HEK293 (cell line): ENCODE measurements at regions not wholly inside any gene's neighbourhood (a gene's known extent, or its start where the extent isn't known, plus 50 kb on each side); places are given as distances from the start of the nearest gene placed in this dataset.

Experiments
- BCL11B ChIP-seq: fragments of 450-650 bp; formaldehyde crosslinking; IDR thresholded peaks from 2 replicates; pipeline ENCODE4 v1.5.1; 2016; ENCODE audit warnings: low read depth, missing biosample characterization, missing genetic modification characterization
- FEZF1 ChIP-seq: fragments of 450-650 bp; formaldehyde crosslinking; IDR thresholded peaks from 2 replicates; pipeline ENCODE4 v1.5.1; 2016; ENCODE audit warnings: missing biosample characterization, missing genetic modification characterization
- KLF10 ChIP-seq: fragments of 450-650 bp; IDR thresholded peaks from 2 replicates; pipeline ENCODE4 v1.5.1; 2018; ENCODE audit warnings: missing biosample characterization, mild to moderate bottlenecking, missing genetic modification characterization
- MEIS1 ChIP-seq: sonication (generic); formaldehyde crosslinking; IDR thresholded peaks from 2 replicates; pipeline ENCODE4 v1.8.1; 2022; ENCODE audit warnings: missing genetic modification reagents, mild to moderate bottlenecking, borderline replicate concordance
- MYNN ChIP-seq: fragments of 450-650 bp; formaldehyde crosslinking; IDR thresholded peaks from 2 replicates; pipeline ENCODE4 v1.5.1; 2016; ENCODE audit warnings: missing biosample characterization, missing genetic modification characterization, borderline replicate concordance
- PBX3 ChIP-seq: sonication (generic); formaldehyde crosslinking; IDR thresholded peaks from 2 replicates; pipeline ENCODE4 v1.8.1; 2022; ENCODE audit warnings: mild to moderate bottlenecking, moderate library complexity, missing genetic modification reagents
- PRDM2 ChIP-seq: fragments of 450-650 bp; formaldehyde crosslinking; IDR thresholded peaks from 2 replicates; pipeline ENCODE4 v1.5.1; 2016; ENCODE audit warnings: missing biosample characterization, missing genetic modification characterization, borderline replicate concordance
- SP3 ChIP-seq: fragments of 450-650 bp; formaldehyde crosslinking; IDR thresholded peaks from 2 replicates; pipeline ENCODE4 v1.5.1; 2016; ENCODE audit warnings: missing biosample characterization, missing genetic modification characterization
- ZBTB1 ChIP-seq: fragments of 450-650 bp; formaldehyde crosslinking; IDR thresholded peaks from 2 replicates; pipeline ENCODE4 v1.5.1; 2016; ENCODE audit warnings: missing biosample characterization, missing genetic modification characterization
- ZBTB48 ChIP-seq: fragments of 450-650 bp; formaldehyde crosslinking; IDR thresholded peaks from 2 replicates; pipeline ENCODE4 v1.5.1; 2016; ENCODE audit warnings: missing biosample characterization, missing genetic modification characterization
- ZFP37 ChIP-seq: fragments of 450-650 bp; formaldehyde crosslinking; IDR thresholded peaks from 2 replicates; pipeline ENCODE4 v1.5.1; 2016; ENCODE audit warnings: missing biosample characterization, missing genetic modification characterization
- ZFP41 ChIP-seq: fragments of 450-650 bp; formaldehyde crosslinking; IDR thresholded peaks from 2 replicates; pipeline ENCODE4 v1.5.1; 2016; ENCODE audit warnings: missing biosample characterization, missing genetic modification characterization, borderline replicate concordance
- ZNF138 ChIP-seq: fragments of 450-650 bp; formaldehyde crosslinking; IDR thresholded peaks from 2 replicates; pipeline ENCODE4 v1.5.1; 2016; ENCODE audit warnings: missing biosample characterization, missing genetic modification characterization, borderline replicate concordance
- ZNF146 ChIP-seq: fragments of 450-650 bp; formaldehyde crosslinking; IDR thresholded peaks from 2 replicates; pipeline ENCODE4 v1.5.1; 2016; ENCODE audit warnings: missing biosample characterization, missing genetic modification characterization
- ZNF169 ChIP-seq: fragments of 450-650 bp; formaldehyde crosslinking; IDR thresholded peaks from 2 replicates; pipeline ENCODE4 v1.5.1; 2016; ENCODE audit warnings: missing biosample characterization, missing genetic modification characterization
- ZNF184 ChIP-seq: fragments of 450-650 bp; IDR thresholded peaks from 2 replicates; pipeline ENCODE4 v1.5.1; 2018; ENCODE audit warnings: missing biosample characterization, mild to moderate bottlenecking, missing genetic modification characterization
- ZNF302 ChIP-seq: fragments of 450-650 bp; formaldehyde crosslinking; IDR thresholded peaks from 2 replicates; pipeline ENCODE4 v1.5.1; 2016; ENCODE audit warnings: missing biosample characterization, missing genetic modification characterization, low read depth
- ZNF37A ChIP-seq: fragments of 450-650 bp; IDR thresholded peaks from 2 replicates; pipeline ENCODE4 v1.5.1; 2018; ENCODE audit warnings: missing biosample characterization, missing genetic modification characterization
- ZNF521 ChIP-seq: fragments of 450-650 bp; formaldehyde crosslinking; IDR thresholded peaks from 2 replicates; pipeline ENCODE4 v1.5.1; 2017; ENCODE audit warnings: missing biosample characterization, mild to moderate bottlenecking, missing genetic modification characterization
- ZNF555 ChIP-seq: fragments of 450-650 bp; formaldehyde crosslinking; conservative IDR thresholded peaks from 2 replicates; pipeline ENCODE4 v1.5.1; 2017; ENCODE audit warnings: missing biosample characterization, mild to moderate bottlenecking, missing genetic modification characterization, inconsistent platforms
- ZNF600 ChIP-seq: fragments of 450-650 bp; formaldehyde crosslinking; IDR thresholded peaks from 2 replicates; pipeline ENCODE4 v1.5.1; 2016; ENCODE audit warnings: missing biosample characterization, missing genetic modification characterization
- ZNF610 ChIP-seq: fragments of 450-650 bp; formaldehyde crosslinking; IDR thresholded peaks from 2 replicates; pipeline ENCODE4 v1.5.1; 2016; ENCODE audit warnings: missing biosample characterization, missing genetic modification characterization, borderline replicate concordance
- ZNF621 ChIP-seq: fragments of 450-650 bp; formaldehyde crosslinking; IDR thresholded peaks from 2 replicates; pipeline ENCODE4 v1.5.1; 2017; ENCODE audit warnings: missing biosample characterization, missing genetic modification characterization
- ZNF629 ChIP-seq: fragments of 450-650 bp; formaldehyde crosslinking; IDR thresholded peaks from 2 replicates; pipeline ENCODE4 v1.5.1; 2017; ENCODE audit warnings: missing biosample characterization, missing genetic modification characterization
- ZNF692 ChIP-seq: fragments of 450-650 bp; formaldehyde crosslinking; IDR thresholded peaks from 2 replicates; pipeline ENCODE4 v1.5.1; 2016; ENCODE audit warnings: missing biosample characterization, missing genetic modification characterization
- ZNF701 ChIP-seq: fragments of 450-650 bp; formaldehyde crosslinking; IDR thresholded peaks from 2 replicates; pipeline ENCODE4 v1.5.1; 2016; ENCODE audit warnings: missing biosample characterization, missing genetic modification characterization
- ZNF704 ChIP-seq: fragments of 450-650 bp; formaldehyde crosslinking; IDR thresholded peaks from 2 replicates; pipeline ENCODE4 v1.5.1; 2016; ENCODE audit warnings: missing biosample characterization, missing genetic modification characterization
- ZNF747 ChIP-seq: fragments of 450-650 bp; formaldehyde crosslinking; IDR thresholded peaks from 2 replicates; pipeline ENCODE4 v1.5.1; 2016; ENCODE audit warnings: missing biosample characterization, missing genetic modification characterization
- ZNF76 ChIP-seq: fragments of 450-650 bp; formaldehyde crosslinking; IDR thresholded peaks from 2 replicates; pipeline ENCODE4; 2016; ENCODE audit warnings: low read depth, missing biosample characterization, missing genetic modification characterization, borderline replicate concordance
- ZNF777 ChIP-seq: fragments of 450-650 bp; formaldehyde crosslinking; IDR thresholded peaks from 2 replicates; pipeline ENCODE4 v1.5.1; 2017; ENCODE audit warnings: missing biosample characterization, missing genetic modification characterization, borderline replicate concordance
- ZSCAN4 ChIP-seq: fragments of 450-650 bp; formaldehyde crosslinking; IDR thresholded peaks from 2 replicates; pipeline ENCODE4 v1.5.1; 2017; ENCODE audit warnings: missing biosample characterization, missing genetic modification characterization

GRCh38 chr7:65239707-65240352 lies 133.8 kb upstream of the ZNF92 start (continued):
- no peak for TF ChIP-seq ZBTB1 (tag by site-specific recombination)
- no peak for TF ChIP-seq ZNF692 (tag by site-specific recombination)
- TF ChIP-seq ZNF621 (tag by site-specific recombination): no peak
- TF ChIP-seq ZNF37A (tag by site-specific recombination): no peak
- no peak for TF ChIP-seq MEIS1 (CRISPR knock-in tag)
- TF ChIP-seq ZNF704 (tag by site-specific recombination): no peak
- no peak for TF ChIP-seq ZNF169
- TF ChIP-seq SP3 (tag by site-specific recombination): no peak; the same call in 1 of the 2 replicates
- TF ChIP-seq ZNF521: no peak
- TF ChIP-seq ZNF302: no peak
- no peak for TF ChIP-seq FEZF1 (tag by site-specific recombination)
- TF ChIP-seq ZNF747 (tag by site-specific recombination): no peak
- TF ChIP-seq ZNF184 (tag by site-specific recombination): no peak
- peak; percentile 81 for TF ChIP-seq ZNF600 (tag by site-specific recombination)
- no peak for TF ChIP-seq ZFP37 (tag by site-specific recombination)
- TF ChIP-seq PRDM2 (tag by site-specific recombination): no peak
- TF ChIP-seq ZBTB48 (tag by site-specific recombination): peak; percentile 44; the same call in 1 of the 2 replicates
- no peak for TF ChIP-seq ZNF138 (tag by site-specific recombination)
- no peak for TF ChIP-seq KLF10
- no peak for TF ChIP-seq ZNF629
- TF ChIP-seq MYNN (tag by site-specific recombination): no peak
- no peak for TF ChIP-seq BCL11B (tag by site-specific recombination)
- TF ChIP-seq ZNF777: no peak
- no peak for TF ChIP-seq ZFP41 (tag by site-specific recombination)
- TF ChIP-seq ZNF555 (tag by site-specific recombination): no peak
- no peak for TF ChIP-seq PBX3
- no peak for TF ChIP-seq ZNF76 (tag by site-specific recombination)
- no peak for TF ChIP-seq ZNF701 (tag by site-specific recombination)
- no peak for TF ChIP-seq ZNF610
- TF ChIP-seq ZNF146: no peak
- no peak for TF ChIP-seq ZSCAN4
